Suppressor macrophage (primary cell): ENCODE measurements at regions not wholly inside any gene's neighbourhood (a gene's known extent, or its start where the extent isn't known, plus 50 kb on each side); places are given as distances from the start of the nearest gene placed in this dataset.
"Not testable (repeated sequence)": the region's sequence is repeated elsewhere in the genome, so short reads cannot be mapped to it uniquely, and the experiment has no call there.

ENCODE experiments used
- DNase-seq, 4 experiments: peaks; one replicate each; pipeline ENCODE4 v3.0.0-alpha.2; 2020 to 2022

- DNase-seq, result no peak
These were observed 247.8 kb downstream of the BCL2 start for GRCh38 chr18:63071701-63072141.

DNA sequence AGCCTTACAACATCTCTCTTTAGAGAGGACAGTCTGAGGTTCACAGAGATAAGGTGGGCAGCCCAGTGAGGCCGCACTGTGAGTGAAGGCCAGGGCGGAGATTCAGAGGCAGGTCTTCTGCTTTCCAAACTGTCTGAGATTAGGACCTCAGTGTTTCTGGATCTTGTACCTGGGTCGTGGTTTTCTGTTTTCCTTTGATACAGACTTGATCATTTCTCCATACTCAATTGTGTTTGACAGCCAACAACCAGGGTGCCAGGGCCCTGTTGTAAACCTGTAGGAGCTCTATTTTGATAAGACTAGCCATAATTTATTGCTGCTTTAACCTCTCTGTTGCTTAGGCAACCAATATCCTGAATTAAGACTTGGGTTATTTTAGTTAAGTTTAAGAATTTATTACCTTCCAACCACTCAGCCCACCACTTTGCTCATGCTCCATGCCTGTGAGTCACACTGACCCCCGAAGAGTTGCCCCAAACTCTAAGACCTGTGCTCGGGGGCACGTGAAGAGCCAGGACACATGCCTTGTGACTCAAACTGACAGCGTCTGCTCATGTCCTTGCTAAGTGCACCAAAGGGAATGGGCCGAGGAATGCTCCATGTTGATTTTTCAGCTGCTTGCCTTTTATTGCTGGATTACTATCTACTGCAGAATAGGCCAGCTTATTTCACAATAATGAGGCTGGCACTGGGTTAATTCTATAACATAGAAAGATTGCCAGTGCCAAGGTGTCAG is 248.6 kb downstream of the BCL2 start:
- DNase-seq, result no peak

DNA sequence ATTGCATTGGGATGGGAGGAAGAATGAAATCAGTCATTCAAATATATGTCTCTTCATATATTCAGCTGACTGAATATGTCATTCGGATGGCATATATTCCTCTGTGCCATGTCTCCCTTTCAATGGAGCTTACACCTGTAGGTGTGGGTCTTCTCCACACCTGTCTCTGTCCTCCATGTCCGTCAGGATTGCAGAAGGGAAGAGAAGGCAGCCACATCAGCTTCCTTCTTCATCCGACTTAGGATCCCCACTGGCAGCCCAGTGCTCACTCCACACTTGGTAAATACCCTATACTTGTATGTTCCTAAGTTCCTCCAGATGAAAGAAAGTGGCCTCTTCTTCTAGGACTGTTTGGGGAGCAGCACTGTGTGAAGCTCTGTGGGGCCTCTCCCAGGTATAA is 250.1 kb downstream of the BCL2 start:
- DNase-seq, result no peak

- DNase-seq, result no peak
These were observed 251.6 kb downstream of the BCL2 start for GRCh38 chr18:63067939-63068338.

- DNase-seq, result no peak
These were observed 254.4 kb downstream of the BCL2 start for GRCh38 chr18:63065172-63065571.

- no peak for DNase-seq
These were observed 256.4 kb downstream of the BCL2 start for GRCh38 chr18:63063171-63063570.

GRCh38 chr18:63062246-63062645 is 257.3 kb downstream of the BCL2 start:
- peak in 3 of 4 experiments; percentile 7 to 26 (median 21) for DNase-seq

DNA sequence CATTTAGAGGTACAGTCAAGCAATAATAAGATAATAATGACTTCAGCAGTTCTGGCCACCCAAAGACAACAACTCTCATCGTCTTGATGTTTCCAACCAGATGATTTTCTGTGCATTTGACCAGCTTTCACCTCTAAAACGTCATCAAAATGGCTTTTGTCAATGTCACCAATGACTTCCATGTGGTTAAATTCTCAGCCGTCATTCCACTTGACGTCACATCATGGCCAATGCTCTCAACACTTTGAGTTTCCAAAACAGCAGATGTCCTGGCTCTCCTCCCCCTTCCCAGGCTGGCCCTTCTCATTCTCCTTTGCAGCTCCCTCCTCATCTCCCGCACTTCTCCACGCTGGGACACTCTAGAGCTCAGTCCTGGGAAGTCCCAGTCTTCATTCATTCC is 258.3 kb downstream of the BCL2 start:
- DNase-seq, result no peak

- DNase-seq, result no peak
These were observed 261.0 kb downstream of the BCL2 start for GRCh38 chr18:63058521-63058920.

DNA sequence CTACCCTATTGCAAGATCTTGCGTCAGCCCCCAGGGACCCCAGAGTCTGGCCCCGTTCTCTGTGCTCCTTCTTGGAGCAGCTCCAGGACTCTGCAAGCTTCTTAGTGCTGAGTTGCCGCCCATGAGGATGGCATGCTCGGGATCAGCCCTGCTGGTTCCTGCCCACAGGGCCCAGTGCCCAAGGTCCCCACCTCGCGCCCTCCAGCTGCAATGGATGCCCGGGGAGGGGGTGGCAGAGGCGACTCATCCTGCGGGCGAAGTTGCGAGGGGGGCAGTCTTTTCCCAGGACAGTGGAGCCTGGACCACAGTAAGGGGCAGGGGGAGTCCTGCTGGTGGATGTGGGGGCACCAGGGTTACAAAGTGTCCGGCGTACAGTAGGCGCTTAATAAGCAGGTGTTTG is 261.9 kb downstream of the BCL2 start:
- no peak for DNase-seq

GRCh38 chr18:63054901-63055584 is 264.5 kb downstream of the BCL2 start:
- peak in 2 of 4 experiments; percentile 25 to 27 for DNase-seq

DNA sequence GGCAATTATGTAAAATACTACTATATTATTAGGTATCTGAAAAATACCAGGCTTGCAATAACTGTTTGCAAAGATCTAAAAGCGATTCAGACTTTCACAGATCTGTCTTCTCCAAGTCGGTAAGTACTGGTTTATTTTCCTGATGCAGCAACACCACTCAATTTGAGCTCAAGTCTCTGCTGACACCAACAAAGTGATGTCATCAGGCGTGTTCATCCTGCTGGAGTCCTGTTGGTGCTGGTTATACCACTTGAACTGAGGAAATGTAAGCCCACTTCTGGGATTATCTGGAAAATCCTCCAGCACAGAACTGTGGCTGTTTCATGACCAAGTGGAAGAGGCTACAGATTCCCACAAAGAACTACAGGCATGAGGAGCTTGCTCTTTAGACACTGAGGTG is 267.6 kb downstream of the BCL2 start:
- DNase-seq, result no peak

- not testable (repeated sequence) for DNase-seq
These were observed 268.7 kb downstream of the BCL2 start for GRCh38 chr18:63050667-63051395.

- no peak for DNase-seq
These were observed 273.2 kb downstream of the BCL2 start for GRCh38 chr18:63046375-63046774.

DNA sequence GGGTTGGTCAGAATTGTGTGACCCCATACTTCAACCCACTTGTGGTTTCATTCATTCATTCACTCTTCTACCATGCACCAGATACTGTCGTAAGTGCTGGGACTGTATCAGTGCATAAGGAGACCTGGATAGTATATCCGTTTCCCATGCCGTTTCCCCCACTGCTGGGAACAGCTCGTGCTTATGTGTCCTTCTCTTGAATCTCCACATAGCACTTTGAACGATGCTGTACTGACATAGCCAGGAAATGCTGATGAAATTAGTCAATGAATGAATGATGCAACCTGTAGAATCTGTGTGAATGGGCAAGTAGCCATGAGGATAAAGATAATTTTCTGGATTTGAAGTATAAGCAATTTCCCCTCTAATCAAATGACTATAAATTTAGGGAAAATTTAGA is 276.1 kb downstream of the BCL2 start:
- DNase-seq, result no peak

- no peak for DNase-seq
These were observed 277.2 kb downstream of the BCL2 start for GRCh38 chr18:63042351-63042750.

- peak; percentile 18 to 56 (median 33) for DNase-seq
These were observed 278.7 kb downstream of the BCL2 start for GRCh38 chr18:63040788-63041410.

- no peak for DNase-seq
These were observed 282.1 kb downstream of the BCL2 start for GRCh38 chr18:63037491-63037890.

DNA sequence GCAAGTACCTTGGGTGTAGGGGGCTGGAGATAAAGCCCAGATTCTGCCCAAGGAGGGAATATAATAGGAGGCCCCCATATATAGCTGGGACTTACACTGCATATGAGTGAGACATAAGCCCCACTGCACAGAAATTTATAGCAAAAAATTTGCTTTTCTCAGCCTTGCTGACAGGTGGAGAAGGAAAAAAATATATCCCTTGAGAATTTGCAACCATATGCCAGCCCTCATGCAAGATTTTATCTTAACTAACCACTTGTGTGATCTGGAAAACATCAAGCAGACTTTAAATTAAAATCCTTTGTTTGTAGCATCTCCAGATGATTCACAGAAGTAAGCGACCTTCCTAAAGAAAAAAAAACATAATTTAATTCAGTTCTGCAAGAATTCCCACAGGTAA is 288.2 kb downstream of the BCL2 start:
- DNase-seq, result no peak
